ENCODE measurements at regions not wholly inside any gene's neighbourhood (a gene's known extent, or its start where the extent isn't known, plus 50 kb on each side); places are given as distances from the start of the nearest gene placed in this dataset.

- no peak for TF ChIP-seq ZFX (IDR thresholded peaks at IDR 0.05)
- no peak for TF ChIP-seq CTCF (conservative IDR thresholded peaks at IDR 0.05)
- no peak overlapping the region for H3K27ac ChIP-seq
Measured at GRCh38 chr21:16932314-16932713, 580.5 kb upstream of the CXADR start.

- TF ChIP-seq ZFX (IDR thresholded peaks at IDR 0.05), result no peak
- peak; percentile 86 for TF ChIP-seq CTCF (conservative IDR thresholded peaks at IDR 0.05)
- H3K27ac ChIP-seq, result no peak overlapping the region
Measured at GRCh38 chr21:16942703-16943102, 570.1 kb upstream of the CXADR start.

GRCh38 chr21:16943231-16943630 is 569.6 kb upstream of the CXADR start:
- TF ChIP-seq ZFX (IDR thresholded peaks at IDR 0.05) (no peak), CTCF (conservative IDR thresholded peaks at IDR 0.05) (no peak)
- H3K27ac ChIP-seq, result no peak overlapping the region

- H3K27ac ChIP-seq, result no peak overlapping the region
- no peak for TF ChIP-seq ZFX (IDR thresholded peaks at IDR 0.05)
Measured at GRCh38 chr21:16945580-16945979, 567.3 kb upstream of the CXADR start.

- no peak for TF ChIP-seq ZFX (IDR thresholded peaks at IDR 0.05)
- no peak for TF ChIP-seq CTCF (conservative IDR thresholded peaks at IDR 0.05)
- no peak overlapping the region for H3K27ac ChIP-seq
Measured at GRCh38 chr21:16956824-16957223, 556.0 kb upstream of the CXADR start.

GRCh38 chr21:16965424-16965823 is 547.4 kb upstream of the CXADR start:
- no peak for TF ChIP-seq CTCF (conservative IDR thresholded peaks at IDR 0.05)
- no peak for TF ChIP-seq ZFX (IDR thresholded peaks at IDR 0.05)
- H3K27ac ChIP-seq, result no peak overlapping the region

- no peak overlapping the region for H3K27ac ChIP-seq
- TF ChIP-seq ZFX (IDR thresholded peaks at IDR 0.05) (no peak), CTCF (conservative IDR thresholded peaks at IDR 0.05) (no peak)
Measured at GRCh38 chr21:16968436-16968835, 544.4 kb upstream of the CXADR start.

- TF ChIP-seq CTCF (conservative IDR thresholded peaks at IDR 0.05) (no peak), ZFX (IDR thresholded peaks at IDR 0.05) (no peak)
- H3K27ac ChIP-seq, result no peak overlapping the region
Measured at GRCh38 chr21:16969636-16970035, 543.2 kb upstream of the CXADR start.

All from C4-2B (cell line).